Thoracic aorta (tissue), 2 donors: ENCODE measurements at regions not wholly inside any gene's neighbourhood (a gene's known extent, or its start where the extent isn't known, plus 50 kb on each side); places are given as distances from the start of the nearest gene placed in this dataset.

Experiments
- ATAC-seq: fragments of 150-250 bp; one replicate; pipeline ENCODE4 v1.8.0; 2017; ENCODE audit warnings: low read depth; ENCODE audit not compliant: insufficient number of reproducible peaks, low FRiP score
- DNase-seq: peaks from one replicate; pipeline ENCODE4 v3.0.0-alpha.2; 2020; ENCODE audit warnings: low spot score
- H3K27ac ChIP-seq, 2 donors: fragments of 200-600 bp; sonication (generic); 1 replicate in 1 of 2; 2 replicates in 1 of 2; pipeline ENCODE4 v1.5.1; 2016; ENCODE audit warnings: mild to moderate bottlenecking in 2 of 2, moderate library complexity in 2 of 2
- H3K27me3 ChIP-seq: fragments of 200-600 bp; sonication (generic); replicated peaks from 2 replicates; pipeline ENCODE4 v1.6.0; 2016; ENCODE audit warnings: mild to moderate bottlenecking; ENCODE audit not compliant: insufficient read depth
- H3K36me3 ChIP-seq: fragments of 200-600 bp; sonication (generic); one replicate; pipeline ENCODE4 v1.5.1; 2016
- H3K4me1 ChIP-seq, 2 donors: fragments of 200-600 bp; sonication (generic); 1 replicate in 1 of 2; 2 replicates in 1 of 2; pipeline versions ENCODE4 v1.5.1 to v1.6.0; 2016; ENCODE audit warnings: low read depth in 2 of 2, mild to moderate bottlenecking in 1 of 2; ENCODE audit not compliant: control insufficient read depth in 1 of 2
- H3K4me3 ChIP-seq: fragments of 200-600 bp; sonication (generic); 2 replicates; pipeline ENCODE4 v1.5.1; 2016; ENCODE audit warnings: mild to moderate bottlenecking
- H3K9me3 ChIP-seq: fragments of 200-600 bp; sonication (generic); 2 replicates; pipeline ENCODE4 v1.5.1; 2016
- TF ChIP-seq, protein P1 (sequence below): fragments of 200-600 bp; sonication (generic); IDR thresholded peaks from one replicate; pipeline ENCODE4 v1.5.1; 2019; ENCODE audit warnings: antibody characterized with exemption

GRCh38 chr6:112841553-112842329 lies 494.6 kb downstream of the RFPL4B start:
- Histone ChIP-seq H3K27me3 (no peaks in the 10 kb centered on the region), H3K4me1 (no peaks in the 10 kb centered on the region), H3K9me3 (no peaks in the 10 kb centered on the region), H3K36me3 (no peaks in the 10 kb centered on the region), H3K4me3 (no peak overlapping the region), H3K27ac (no peak overlapping the region)
- DNase-seq: no peak
- ATAC-seq: no peak
- TF ChIP-seq, protein P1, sequence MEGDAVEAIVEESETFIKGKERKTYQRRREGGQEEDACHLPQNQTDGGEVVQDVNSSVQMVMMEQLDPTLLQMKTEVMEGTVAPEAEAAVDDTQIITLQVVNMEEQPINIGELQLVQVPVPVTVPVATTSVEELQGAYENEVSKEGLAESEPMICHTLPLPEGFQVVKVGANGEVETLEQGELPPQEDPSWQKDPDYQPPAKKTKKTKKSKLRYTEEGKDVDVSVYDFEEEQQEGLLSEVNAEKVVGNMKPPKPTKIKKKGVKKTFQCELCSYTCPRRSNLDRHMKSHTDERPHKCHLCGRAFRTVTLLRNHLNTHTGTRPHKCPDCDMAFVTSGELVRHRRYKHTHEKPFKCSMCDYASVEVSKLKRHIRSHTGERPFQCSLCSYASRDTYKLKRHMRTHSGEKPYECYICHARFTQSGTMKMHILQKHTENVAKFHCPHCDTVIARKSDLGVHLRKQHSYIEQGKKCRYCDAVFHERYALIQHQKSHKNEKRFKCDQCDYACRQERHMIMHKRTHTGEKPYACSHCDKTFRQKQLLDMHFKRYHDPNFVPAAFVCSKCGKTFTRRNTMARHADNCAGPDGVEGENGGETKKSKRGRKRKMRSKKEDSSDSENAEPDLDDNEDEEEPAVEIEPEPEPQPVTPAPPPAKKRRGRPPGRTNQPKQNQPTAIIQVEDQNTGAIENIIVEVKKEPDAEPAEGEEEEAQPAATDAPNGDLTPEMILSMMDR: no peak

GRCh38 chr6:112842330-112842685 lies 495.2 kb downstream of the RFPL4B start:
- no peaks in the 10 kb centered on the region for H3K9me3 ChIP-seq
- TF ChIP-seq, protein P1: no peak
- no peaks in the 10 kb centered on the region for H3K36me3 ChIP-seq
- ATAC-seq (no peak), DNase-seq (no peak)
- no peak overlapping the region for H3K4me3 ChIP-seq
- H3K27me3 ChIP-seq: no peaks in the 10 kb centered on the region
- H3K27ac ChIP-seq: no peak overlapping the region
- H3K4me1 ChIP-seq: no peaks in the 10 kb centered on the region

GRCh38 chr6:112846681-112847080 lies 499.6 kb downstream of the RFPL4B start:
- Histone ChIP-seq H3K9me3 (no peaks in the 10 kb centered on the region), H3K4me1 (no peaks in the 10 kb centered on the region), H3K27me3 (no peaks in the 10 kb centered on the region), H3K27ac (no peak overlapping the region), H3K36me3 (no peaks in the 10 kb centered on the region), H3K4me3 (no peak overlapping the region)
- no peak for DNase-seq
- TF ChIP-seq, protein P1: no peak
- ATAC-seq: no peak

DNA sequence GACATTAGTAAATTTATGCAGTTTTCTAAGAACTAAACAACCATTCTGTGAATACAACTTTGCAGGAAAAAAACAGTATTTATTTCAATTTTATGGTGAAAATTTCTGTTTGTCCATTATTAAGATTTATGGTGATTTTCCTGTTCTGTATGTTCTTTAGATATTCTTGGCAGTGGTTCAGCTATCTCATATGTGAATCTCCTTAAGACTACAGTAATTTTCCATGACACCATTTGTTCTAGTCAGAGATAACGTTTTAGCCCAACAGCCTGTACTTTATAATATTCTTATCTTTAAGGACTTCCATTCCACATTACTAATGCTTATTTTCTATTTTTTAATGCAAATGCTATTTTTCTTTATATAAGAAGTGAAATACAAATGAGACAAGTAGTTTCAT lies 504.0 kb downstream of the RFPL4B start:
- Histone ChIP-seq H3K4me1 (no peaks in the 10 kb centered on the region), H3K4me3 (no peak overlapping the region), H3K27ac (no peak overlapping the region), H3K36me3 (no peaks in the 10 kb centered on the region), H3K9me3 (no peaks in the 10 kb centered on the region), H3K27me3 (no peaks in the 10 kb centered on the region)
- TF ChIP-seq, protein P1: no peak
- DNase-seq (no peak), ATAC-seq (no peak)

DNA sequence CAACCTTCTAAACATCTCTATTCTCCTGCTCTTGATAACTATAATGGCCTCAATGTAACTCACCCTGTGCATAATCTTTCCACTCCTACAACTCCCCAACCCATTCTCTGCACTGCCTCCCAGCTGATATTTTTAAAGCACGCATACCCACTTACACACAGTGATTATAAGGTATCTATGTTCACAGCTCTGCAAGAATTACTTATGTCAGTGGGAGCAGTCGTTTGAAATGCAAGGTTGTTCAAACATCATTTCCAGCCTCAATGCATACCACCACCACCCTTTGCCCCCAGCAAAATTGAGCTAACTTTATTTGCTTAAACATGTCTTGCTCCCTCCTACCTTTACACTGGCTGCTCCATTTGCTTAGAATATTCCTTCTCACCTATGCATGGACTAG lies 506.0 kb downstream of the RFPL4B start:
- DNase-seq (no peak), ATAC-seq (no peak)
- Histone ChIP-seq H3K27ac (no peak overlapping the region), H3K27me3 (no peaks in the 10 kb centered on the region), H3K9me3 (no peaks in the 10 kb centered on the region), H3K36me3 (no peaks in the 10 kb centered on the region), H3K4me3 (no peak overlapping the region), H3K4me1 (no peaks in the 10 kb centered on the region)
- TF ChIP-seq, protein P1: no peak
